Activated naive CD4-positive, alpha-beta T cell treated with anti-CD3 and anti-CD28 coated beads for 36 hours (primary cell): ENCODE measurements at regions not wholly inside any gene's neighbourhood (a gene's known extent, or its start where the extent isn't known, plus 50 kb on each side); places are given as distances from the start of the nearest gene placed in this dataset.

Experiments used
- CTCF ChIA-PET: fragments of 350-600 bp; sonication (Branson Sonifier 250); formaldehyde crosslinking; loops from one replicate; lab custom pipeline; 2021; ENCODE audit warnings: antibody characterized with exemption; lab: Charles Lee
- DNase-seq: peaks from one replicate; pipeline ENCODE4 v3.0.0-alpha.2; 2020
- H3K27ac Mint-ChIP-seq: one replicate; pipeline ENCODE4 v1.8.0; 2021; ENCODE audit warnings: mild to moderate bottlenecking, mixed read lengths
- H3K27me3 Mint-ChIP-seq: one replicate; pipeline ENCODE4 v1.8.0; 2021; ENCODE audit warnings: low read depth, mixed read lengths
- H3K36me3 Mint-ChIP-seq: one replicate; pipeline ENCODE4 v1.8.0; 2021; ENCODE audit warnings: low read depth, mixed read lengths
- H3K4me1 Mint-ChIP-seq: one replicate; pipeline ENCODE4 v1.8.0; 2021; ENCODE audit warnings: low read depth, mixed read lengths
- H3K4me3 Mint-ChIP-seq: one replicate; pipeline ENCODE4 v1.8.0; 2021; ENCODE audit warnings: mild to moderate bottlenecking, moderate library complexity, mixed read lengths
- H3K9me3 Mint-ChIP-seq: one replicate; pipeline ENCODE4 v1.8.0; 2021; ENCODE audit warnings: mixed read lengths
- intact Hi-C: fragments of 100-400 bp; cut with micrococcal nuclease; formaldehyde crosslinking; loops from one replicate; pipeline ENCODE4 v1.15.1; 2023

- no peak for DNase-seq
- H3K36me3 Mint-ChIP-seq: no peaks in the 10 kb centered on the region
- CTCF ChIA-PET: interaction anchor here (0.6 kb wide), 1 partner anchor 952 kb away, joined by 3 read pairs; no protein-coding TSS in a partner anchor
- no peaks in the 10 kb centered on the region for H3K27me3 Mint-ChIP-seq
- H3K27ac Mint-ChIP-seq: no peak overlapping the region
- H3K4me3 Mint-ChIP-seq: no peak overlapping the region
- H3K9me3 Mint-ChIP-seq: no peaks in the 10 kb centered on the region
- intact Hi-C loops: no loop called here
- H3K4me1 Mint-ChIP-seq: no peaks in the 10 kb centered on the region
Measured at GRCh38 chr7:41175435-41175834, 527.5 kb downstream of the INHBA start.

- Mint-ChIP-seq H3K9me3 (no peaks in the 10 kb centered on the region), H3K27me3 (no peaks in the 10 kb centered on the region), H3K36me3 (no peaks in the 10 kb centered on the region), H3K27ac (no peak overlapping the region), H3K4me3 (no peak overlapping the region), H3K4me1 (no peaks in the 10 kb centered on the region)
- CTCF ChIA-PET: no interaction called here
- DNase-seq: no peak
- intact Hi-C loops: no loop called here
Measured at GRCh38 chr7:41174521-41174920, 528.4 kb downstream of the INHBA start.

GRCh38 chr7:41170466-41170865 lies 532.4 kb downstream of the INHBA start:
- Mint-ChIP-seq H3K4me1 (no peaks in the 10 kb centered on the region), H3K27ac (no peak overlapping the region), H3K9me3 (no peaks in the 10 kb centered on the region), H3K27me3 (no peaks in the 10 kb centered on the region), H3K36me3 (no peaks in the 10 kb centered on the region), H3K4me3 (no peak overlapping the region)
- intact Hi-C loops: no loop called here
- no peak for DNase-seq
- CTCF ChIA-PET: no interaction called here

- H3K4me1 Mint-ChIP-seq: no peaks in the 10 kb centered on the region
- H3K36me3 Mint-ChIP-seq: no peaks in the 10 kb centered on the region
- DNase-seq: no peak
- intact Hi-C loops: no loop called here
- no peak overlapping the region for H3K27ac Mint-ChIP-seq
- CTCF ChIA-PET: no interaction called here
- H3K4me3 Mint-ChIP-seq: no peak overlapping the region
- no peaks in the 10 kb centered on the region for H3K27me3 Mint-ChIP-seq
- H3K9me3 Mint-ChIP-seq: no peaks in the 10 kb centered on the region
Measured at GRCh38 chr7:41169317-41169716, 533.6 kb downstream of the INHBA start.

- Mint-ChIP-seq H3K27ac (no peak overlapping the region), H3K36me3 (no peaks in the 10 kb centered on the region), H3K9me3 (no peaks in the 10 kb centered on the region), H3K4me3 (no peak overlapping the region), H3K27me3 (no peaks in the 10 kb centered on the region), H3K4me1 (no peaks in the 10 kb centered on the region)
- DNase-seq: no peak
- CTCF ChIA-PET: no interaction called here
- intact Hi-C loops: no loop called here
Measured at GRCh38 chr7:41167836-41168235, 535.1 kb downstream of the INHBA start.

- H3K27ac Mint-ChIP-seq: no peak overlapping the region
- DNase-seq: no peak
- H3K4me1 Mint-ChIP-seq: no peaks in the 10 kb centered on the region
- CTCF ChIA-PET: no interaction called here
- H3K4me3 Mint-ChIP-seq: no peak overlapping the region
- H3K27me3 Mint-ChIP-seq: no peaks in the 10 kb centered on the region
- H3K36me3 Mint-ChIP-seq: no peaks in the 10 kb centered on the region
- no peaks in the 10 kb centered on the region for H3K9me3 Mint-ChIP-seq
- intact Hi-C loops: no loop called here
Measured at GRCh38 chr7:41164440-41164839, 538.5 kb downstream of the INHBA start.

- no peak overlapping the region for H3K27ac Mint-ChIP-seq
- CTCF ChIA-PET: no interaction called here
- H3K9me3 Mint-ChIP-seq: no peaks in the 10 kb centered on the region
- H3K27me3 Mint-ChIP-seq: no peaks in the 10 kb centered on the region
- no peaks in the 10 kb centered on the region for H3K4me1 Mint-ChIP-seq
- intact Hi-C loops: no loop called here
- H3K36me3 Mint-ChIP-seq: no peaks in the 10 kb centered on the region
- no peak overlapping the region for H3K4me3 Mint-ChIP-seq
- no peak for DNase-seq
Measured at GRCh38 chr7:41163991-41164390, 538.9 kb downstream of the INHBA start.

GRCh38 chr7:41162612-41163011 lies 540.3 kb downstream of the INHBA start:
- Mint-ChIP-seq H3K27ac (no peak overlapping the region), H3K4me1 (no peaks in the 10 kb centered on the region), H3K27me3 (no peaks in the 10 kb centered on the region), H3K9me3 (no peaks in the 10 kb centered on the region), H3K4me3 (no peak overlapping the region), H3K36me3 (no peaks in the 10 kb centered on the region)
- intact Hi-C loops: no loop called here
- CTCF ChIA-PET: no interaction called here
- DNase-seq: no peak

GRCh38 chr7:41161041-41161587 lies 541.8 kb downstream of the INHBA start:
- CTCF ChIA-PET: no interaction called here
- no peak overlapping the region for H3K27ac Mint-ChIP-seq
- no peaks in the 10 kb centered on the region for H3K36me3 Mint-ChIP-seq
- no peaks in the 10 kb centered on the region for H3K27me3 Mint-ChIP-seq
- intact Hi-C loops: no loop called here
- no peaks in the 10 kb centered on the region for H3K9me3 Mint-ChIP-seq
- no peak for DNase-seq
- H3K4me3 Mint-ChIP-seq: no peak overlapping the region
- no peaks in the 10 kb centered on the region for H3K4me1 Mint-ChIP-seq

GRCh38 chr7:41156268-41156667 lies 546.6 kb downstream of the INHBA start:
- intact Hi-C loops: no loop called here

GRCh38 chr7:41153268-41153667 lies 549.6 kb downstream of the INHBA start:
- CTCF ChIA-PET: no interaction called here
- H3K27me3 Mint-ChIP-seq: no peaks in the 10 kb centered on the region
- intact Hi-C loops: no loop called here
- no peaks in the 10 kb centered on the region for H3K4me1 Mint-ChIP-seq
- DNase-seq: no peak
- no peak overlapping the region for H3K4me3 Mint-ChIP-seq
- H3K27ac Mint-ChIP-seq: no peak overlapping the region
- peaks cover 2% of the 10 kb centered on the region for H3K9me3 Mint-ChIP-seq
- no peaks in the 10 kb centered on the region for H3K36me3 Mint-ChIP-seq

More at GRCh38 chr7:41156268-41156667, 546.6 kb downstream of the INHBA start:
- Mint-ChIP-seq H3K36me3 (no peaks in the 10 kb centered on the region), H3K4me3 (no peak overlapping the region), H3K27ac (no peak overlapping the region), H3K27me3 (no peaks in the 10 kb centered on the region), H3K4me1 (no peaks in the 10 kb centered on the region), H3K9me3 (no peaks in the 10 kb centered on the region)
- no peak for DNase-seq
- CTCF ChIA-PET: no interaction called here

GRCh38 chr7:41152179-41152678 lies 550.7 kb downstream of the INHBA start:
- Mint-ChIP-seq H3K9me3 (peaks cover 2% of the 10 kb centered on the region), H3K4me1 (no peaks in the 10 kb centered on the region), H3K4me3 (no peak overlapping the region), H3K36me3 (no peaks in the 10 kb centered on the region), H3K27me3 (no peaks in the 10 kb centered on the region), H3K27ac (no peak overlapping the region)
- no peak for DNase-seq
- intact Hi-C loops: no loop called here
- CTCF ChIA-PET: no interaction called here

GRCh38 chr7:41149576-41149975 lies 553.3 kb downstream of the INHBA start:
- H3K4me3 Mint-ChIP-seq: no peak overlapping the region
- no peak overlapping the region for H3K27ac Mint-ChIP-seq
- no peaks in the 10 kb centered on the region for H3K36me3 Mint-ChIP-seq
- peaks cover 5% of the 10 kb centered on the region for H3K9me3 Mint-ChIP-seq
- DNase-seq: no peak
- no peaks in the 10 kb centered on the region for H3K4me1 Mint-ChIP-seq
- intact Hi-C loops: no loop called here
- CTCF ChIA-PET: no interaction called here
- H3K27me3 Mint-ChIP-seq: no peaks in the 10 kb centered on the region
